ENCODE measurements at regions not wholly inside any gene's neighbourhood (a gene's known extent, or its start where the extent isn't known, plus 50 kb on each side); places are given as distances from the start of the nearest gene placed in this dataset.

- no peak for FAIRE-seq
- intact Hi-C loops (cut with DNase I): no loop called here
- no peaks in the 10 kb centered on the region for H3K36me3 ChIP-seq (ENCODE audit: control insufficient read depth in 2 of 3, insufficient read depth in 3 of 3, low read length in 3 of 3)
- no peak for TF ChIP-seq CTCF (IDR thresholded peaks at IDR 0.05; ENCODE audit: borderline replicate concordance, extremely low read depth, insufficient read depth)
- no peak overlapping the region for H3K4me3 ChIP-seq (ENCODE audit: low read length in 3 of 3)
- H3K27ac ChIP-seq (ENCODE audit: low read depth in 2 of 2, low read length in 2 of 2): no peak overlapping the region
- H3K9ac ChIP-seq (ENCODE audit: low read length in 3 of 3): no peak overlapping the region
- no peaks in the 10 kb centered on the region for H3K4me1 ChIP-seq (ENCODE audit: control insufficient read depth in 2 of 3, insufficient read depth in 2 of 3, low read depth in 1 of 3, low read length in 3 of 3)
- H3K27me3 ChIP-seq (ENCODE audit: control insufficient read depth, insufficient read depth, low read length): no peaks in the 10 kb centered on the region
- H3K9me3 ChIP-seq (ENCODE audit: control insufficient read depth in 2 of 3, insufficient read depth in 1 of 3, low read length in 3 of 3): no peaks in the 10 kb centered on the region
- no peak for DNase-seq
Measured at GRCh38 chr3:78161736-78162135, 1121.8 kb downstream of the ROBO2 start.

- Histone ChIP-seq H3K27ac (ENCODE audit: low read depth in 2 of 2, low read length in 2 of 2) (no peak overlapping the region), H3K9ac (ENCODE audit: low read length in 3 of 3) (no peak overlapping the region), H3K9me3 (ENCODE audit: control insufficient read depth in 2 of 3, insufficient read depth in 1 of 3, low read length in 3 of 3) (no peaks in the 10 kb centered on the region), H3K27me3 (ENCODE audit: control insufficient read depth, insufficient read depth, low read length) (no peaks in the 10 kb centered on the region), H3K4me3 (ENCODE audit: low read length in 3 of 3) (no peak overlapping the region), H3K4me1 (ENCODE audit: control insufficient read depth in 2 of 3, insufficient read depth in 2 of 3, low read depth in 1 of 3, low read length in 3 of 3) (no peaks in the 10 kb centered on the region), H3K36me3 (ENCODE audit: control insufficient read depth in 2 of 3, insufficient read depth in 3 of 3, low read length in 3 of 3) (no peaks in the 10 kb centered on the region)
- no peak for TF ChIP-seq CTCF (IDR thresholded peaks at IDR 0.05; ENCODE audit: borderline replicate concordance, extremely low read depth, insufficient read depth)
- intact Hi-C loops (cut with DNase I): no loop called here
- no peak for FAIRE-seq
- peak in 1 of 5 donors; percentile 30 for DNase-seq
Measured at GRCh38 chr3:78163379-78163778, 1123.5 kb downstream of the ROBO2 start.

- Histone ChIP-seq H3K9me3 (ENCODE audit: control insufficient read depth in 2 of 3, insufficient read depth in 1 of 3, low read length in 3 of 3) (no peaks in the 10 kb centered on the region), H3K27ac (ENCODE audit: low read depth in 2 of 2, low read length in 2 of 2) (no peak overlapping the region), H3K36me3 (ENCODE audit: control insufficient read depth in 2 of 3, insufficient read depth in 3 of 3, low read length in 3 of 3) (no peaks in the 10 kb centered on the region), H3K4me3 (ENCODE audit: low read length in 3 of 3) (no peak overlapping the region), H3K27me3 (ENCODE audit: control insufficient read depth, insufficient read depth, low read length) (no peaks in the 10 kb centered on the region), H3K9ac (ENCODE audit: low read length in 3 of 3) (no peak overlapping the region), H3K4me1 (ENCODE audit: control insufficient read depth in 2 of 3, insufficient read depth in 2 of 3, low read depth in 1 of 3, low read length in 3 of 3) (no peaks in the 10 kb centered on the region)
- TF ChIP-seq CTCF (IDR thresholded peaks at IDR 0.05; ENCODE audit: borderline replicate concordance, extremely low read depth, insufficient read depth): no peak
- DNase-seq: peak in 1 of 5 donors; percentile 46
- no peak for FAIRE-seq
- intact Hi-C loops (cut with DNase I): no loop called here
Measured at GRCh38 chr3:78165876-78166275, 1126.0 kb downstream of the ROBO2 start.

- intact Hi-C loops (cut with DNase I): no loop called here
- Histone ChIP-seq H3K9ac (ENCODE audit: low read length in 3 of 3) (no peak overlapping the region), H3K27me3 (ENCODE audit: control insufficient read depth, insufficient read depth, low read length) (no peaks in the 10 kb centered on the region), H3K9me3 (ENCODE audit: control insufficient read depth in 2 of 3, insufficient read depth in 1 of 3, low read length in 3 of 3) (no peaks in the 10 kb centered on the region), H3K36me3 (ENCODE audit: control insufficient read depth in 2 of 3, insufficient read depth in 3 of 3, low read length in 3 of 3) (no peaks in the 10 kb centered on the region), H3K27ac (ENCODE audit: low read depth in 2 of 2, low read length in 2 of 2) (no peak overlapping the region), H3K4me1 (ENCODE audit: control insufficient read depth in 2 of 3, insufficient read depth in 2 of 3, low read depth in 1 of 3, low read length in 3 of 3) (no peaks in the 10 kb centered on the region), H3K4me3 (ENCODE audit: low read length in 3 of 3) (no peak overlapping the region)
- no peak for FAIRE-seq
- DNase-seq: peak in 1 of 5 donors; percentile 25
- TF ChIP-seq CTCF (IDR thresholded peaks at IDR 0.05; ENCODE audit: borderline replicate concordance, extremely low read depth, insufficient read depth): no peak
Measured at GRCh38 chr3:78174821-78175220, 1134.9 kb downstream of the ROBO2 start.
